ENCODE measurements at regions not wholly inside any gene's neighbourhood (a gene's known extent, or its start where the extent isn't known, plus 50 kb on each side); places are given as distances from the start of the nearest gene placed in this dataset.

DNA sequence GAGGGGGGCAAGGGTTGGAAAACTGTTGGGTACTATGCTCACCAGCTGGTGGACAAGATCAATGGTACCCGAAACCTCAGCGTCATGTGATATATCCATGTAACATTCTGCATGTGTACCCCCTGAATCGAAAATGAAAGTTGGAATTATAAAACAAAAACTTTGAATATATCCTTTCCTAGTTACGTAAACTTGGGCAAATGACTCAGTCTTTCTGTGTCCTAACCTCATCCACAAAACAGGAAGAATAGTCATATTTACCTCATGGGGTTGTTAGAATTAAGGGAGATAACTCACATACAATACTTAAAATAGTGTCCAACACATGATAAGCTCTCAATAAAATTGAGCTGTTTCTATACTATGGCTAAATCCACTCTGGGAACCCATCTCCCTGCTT, 620.1 kb upstream of the KIRREL3 start:
- H3K27ac ChIP-seq (ENCODE audit: low read depth, low read length): no peak overlapping the region
- no peaks in the 10 kb centered on the region; the same call in 1 of the 2 replicates for H3K9me2 ChIP-seq (replicated peaks; ENCODE audit: control insufficient read depth, low read length)
- H3K27me3 ChIP-seq (ENCODE audit: control insufficient read depth, low read length): no peaks in the 10 kb centered on the region
- H4K20me1 ChIP-seq (ENCODE audit: control insufficient read depth, insufficient read depth, low read depth, low read length): no peaks in the 10 kb centered on the region
- H3K36me3 ChIP-seq (ENCODE audit: control insufficient read depth, low read length): no peaks in the 10 kb centered on the region
- H3K4me1 ChIP-seq (ENCODE audit: control insufficient read depth, low read length): no peaks in the 10 kb centered on the region
- TF ChIP-seq, protein P1, sequence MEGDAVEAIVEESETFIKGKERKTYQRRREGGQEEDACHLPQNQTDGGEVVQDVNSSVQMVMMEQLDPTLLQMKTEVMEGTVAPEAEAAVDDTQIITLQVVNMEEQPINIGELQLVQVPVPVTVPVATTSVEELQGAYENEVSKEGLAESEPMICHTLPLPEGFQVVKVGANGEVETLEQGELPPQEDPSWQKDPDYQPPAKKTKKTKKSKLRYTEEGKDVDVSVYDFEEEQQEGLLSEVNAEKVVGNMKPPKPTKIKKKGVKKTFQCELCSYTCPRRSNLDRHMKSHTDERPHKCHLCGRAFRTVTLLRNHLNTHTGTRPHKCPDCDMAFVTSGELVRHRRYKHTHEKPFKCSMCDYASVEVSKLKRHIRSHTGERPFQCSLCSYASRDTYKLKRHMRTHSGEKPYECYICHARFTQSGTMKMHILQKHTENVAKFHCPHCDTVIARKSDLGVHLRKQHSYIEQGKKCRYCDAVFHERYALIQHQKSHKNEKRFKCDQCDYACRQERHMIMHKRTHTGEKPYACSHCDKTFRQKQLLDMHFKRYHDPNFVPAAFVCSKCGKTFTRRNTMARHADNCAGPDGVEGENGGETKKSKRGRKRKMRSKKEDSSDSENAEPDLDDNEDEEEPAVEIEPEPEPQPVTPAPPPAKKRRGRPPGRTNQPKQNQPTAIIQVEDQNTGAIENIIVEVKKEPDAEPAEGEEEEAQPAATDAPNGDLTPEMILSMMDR (IDR thresholded peaks at IDR 0.05; ENCODE audit: low read depth, low read length, poor library complexity, severe bottlenecking): no peak
- no peak for TF ChIP-seq EZH2phosphoT487 (IDR thresholded peaks at IDR 0.05; ENCODE audit: borderline replicate concordance, low read length)
- no peaks in the 10 kb centered on the region for H3F3A ChIP-seq (ENCODE audit: control insufficient read depth, insufficient read depth)
- H3K79me2 ChIP-seq (ENCODE audit: control insufficient read depth, low read length): no peaks in the 10 kb centered on the region
- H3K9me3 ChIP-seq (ENCODE audit: control insufficient read depth, insufficient read depth, low read length): no peaks in the 10 kb centered on the region
- no peak overlapping the region for H3K4me3 ChIP-seq (ENCODE audit: low read length)
- H3K4me2 ChIP-seq (ENCODE audit: low read length): no peak overlapping the region

DNA sequence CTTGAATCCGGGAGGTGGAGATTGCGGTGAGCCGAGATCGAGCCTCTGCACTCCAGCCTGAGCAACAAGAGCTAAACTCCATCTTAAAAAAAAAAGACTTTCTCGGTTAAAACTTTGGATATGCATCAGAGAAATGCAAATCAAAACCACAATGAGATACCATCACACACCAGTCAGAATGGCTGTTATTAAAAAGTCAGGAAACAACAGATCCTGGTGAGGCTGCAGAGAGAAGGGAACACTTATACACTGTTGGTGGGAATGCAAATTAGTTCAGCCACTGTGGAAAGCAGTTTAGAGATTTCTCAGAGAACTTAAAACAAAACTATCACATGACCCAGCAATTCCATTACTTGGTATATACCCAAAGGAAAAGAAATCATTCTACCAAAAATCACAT, 619.4 kb upstream of the KIRREL3 start:
- TF ChIP-seq EZH2phosphoT487 (IDR thresholded peaks at IDR 0.05; ENCODE audit: borderline replicate concordance, low read length): no peak
- TF ChIP-seq, protein P1 (IDR thresholded peaks at IDR 0.05; ENCODE audit: low read depth, low read length, poor library complexity, severe bottlenecking): no peak
- H3K4me1 ChIP-seq (ENCODE audit: control insufficient read depth, low read length): no peaks in the 10 kb centered on the region
- H3K4me2 ChIP-seq (ENCODE audit: low read length): no peak overlapping the region
- no peaks in the 10 kb centered on the region for H3K27me3 ChIP-seq (ENCODE audit: control insufficient read depth, low read length)
- H3K36me3 ChIP-seq (ENCODE audit: control insufficient read depth, low read length): no peaks in the 10 kb centered on the region
- no peaks in the 10 kb centered on the region for H4K20me1 ChIP-seq (ENCODE audit: control insufficient read depth, insufficient read depth, low read depth, low read length)
- H3F3A ChIP-seq (ENCODE audit: control insufficient read depth, insufficient read depth): no peaks in the 10 kb centered on the region
- no peak overlapping the region for H3K4me3 ChIP-seq (ENCODE audit: low read length)
- no peaks in the 10 kb centered on the region; the same call in 1 of the 2 replicates for H3K9me2 ChIP-seq (replicated peaks; ENCODE audit: control insufficient read depth, low read length)
- H3K27ac ChIP-seq (ENCODE audit: low read depth, low read length): no peak overlapping the region
- no peaks in the 10 kb centered on the region for H3K9me3 ChIP-seq (ENCODE audit: control insufficient read depth, insufficient read depth, low read length)
- H3K79me2 ChIP-seq (ENCODE audit: control insufficient read depth, low read length): no peaks in the 10 kb centered on the region

- no peaks in the 10 kb centered on the region for H3K4me1 ChIP-seq (ENCODE audit: control insufficient read depth, low read length)
- no peak overlapping the region for H3K4me3 ChIP-seq (ENCODE audit: low read length)
- H3K27ac ChIP-seq (ENCODE audit: low read depth, low read length): no peak overlapping the region
- H3F3A ChIP-seq (ENCODE audit: control insufficient read depth, insufficient read depth): no peaks in the 10 kb centered on the region
- no peaks in the 10 kb centered on the region for H3K79me2 ChIP-seq (ENCODE audit: control insufficient read depth, low read length)
- no peak overlapping the region for H3K4me2 ChIP-seq (ENCODE audit: low read length)
- no peaks in the 10 kb centered on the region for H4K20me1 ChIP-seq (ENCODE audit: control insufficient read depth, insufficient read depth, low read depth, low read length)
- H3K9me2 ChIP-seq (replicated peaks; ENCODE audit: control insufficient read depth, low read length): no peaks in the 10 kb centered on the region; the same call in 1 of the 2 replicates
- TF ChIP-seq, protein P1 (IDR thresholded peaks at IDR 0.05; ENCODE audit: low read depth, low read length, poor library complexity, severe bottlenecking): no peak
- no peak for TF ChIP-seq EZH2phosphoT487 (IDR thresholded peaks at IDR 0.05; ENCODE audit: borderline replicate concordance, low read length)
- no peaks in the 10 kb centered on the region for H3K9me3 ChIP-seq (ENCODE audit: control insufficient read depth, insufficient read depth, low read length)
- H3K36me3 ChIP-seq (ENCODE audit: control insufficient read depth, low read length): no peaks in the 10 kb centered on the region
- H3K27me3 ChIP-seq (ENCODE audit: control insufficient read depth, low read length): no peaks in the 10 kb centered on the region
Measured at GRCh38 chr11:127618721-127619120, 618.2 kb upstream of the KIRREL3 start.

Measured in DOHH2 (cell line).